NCI-H2107 treated with DMSO at 0.1 percent for 48 hours (cell line): ENCODE measurements at regions not wholly inside any gene's neighbourhood (a gene's known extent, or its start where the extent isn't known, plus 50 kb on each side); places are given as distances from the start of the nearest gene placed in this dataset.
"Not testable (repeated sequence)": the region's sequence is repeated elsewhere in the genome, so short reads cannot be mapped to it uniquely, and the experiment has no call there.

Experiments
- DNase-seq: peaks from one replicate; lab custom pipeline; 2025; ENCODE audit not compliant: unreplicated experiment; lab: John Stamatoyannopoulos, UW

DNA sequence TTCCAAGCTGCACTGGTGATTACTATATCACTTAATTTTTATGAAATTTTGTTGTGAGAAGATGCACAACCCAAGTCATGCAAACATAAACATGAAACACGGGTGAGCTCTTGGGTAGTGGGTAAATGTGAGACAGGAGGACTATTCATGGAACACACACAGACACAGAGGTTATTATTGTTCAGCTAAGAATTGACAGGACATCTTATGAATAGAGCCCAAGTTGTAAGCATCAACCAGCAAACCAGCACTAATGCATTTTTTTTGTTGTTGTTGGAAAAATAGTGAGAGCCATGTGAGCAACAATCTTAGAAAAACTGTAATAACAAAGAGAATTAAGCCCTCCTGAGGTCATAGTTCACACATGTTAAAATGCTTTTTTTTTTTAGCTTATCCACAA lies 1179.7 kb downstream of the GATA3 start:
- DNase-seq: no peak

DNA sequence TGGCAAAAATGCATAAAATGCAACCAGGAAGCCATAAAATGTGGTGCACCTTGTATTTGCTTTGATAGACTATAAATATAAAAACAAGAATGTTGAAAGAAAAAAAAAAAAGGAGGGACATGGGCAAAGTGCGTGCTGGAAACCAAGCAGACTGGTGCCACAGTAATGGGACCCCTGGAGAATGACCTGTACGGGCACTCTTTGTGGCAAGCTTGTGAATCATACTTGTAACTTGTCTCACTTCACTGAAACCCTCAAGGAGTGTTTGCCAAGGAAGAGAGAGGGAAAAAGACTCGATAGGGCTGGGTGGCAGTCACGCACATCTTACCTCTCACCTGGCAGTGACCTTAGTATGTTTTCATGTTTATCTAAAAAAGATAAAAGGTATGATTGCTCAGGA lies 1183.6 kb downstream of the GATA3 start:
- no peak for DNase-seq

DNA sequence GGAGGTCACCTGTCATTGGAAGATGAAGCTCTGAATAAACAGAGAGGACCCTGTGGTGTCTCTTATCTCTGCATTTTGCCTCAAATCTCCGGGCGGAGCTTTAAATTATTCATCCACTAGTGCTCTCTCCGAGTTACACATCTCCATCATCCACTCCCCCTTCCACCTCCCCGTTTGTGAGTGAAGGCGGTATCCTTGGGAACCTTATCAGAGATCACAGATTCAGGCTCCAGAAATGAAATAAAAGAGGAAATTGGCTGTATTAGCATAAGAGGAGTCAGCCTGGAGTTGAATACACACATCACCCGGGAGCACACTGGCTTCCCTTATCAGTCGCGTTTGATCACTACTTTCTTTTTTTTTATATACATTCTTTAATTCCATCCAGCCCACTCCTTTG lies 1184.8 kb downstream of the GATA3 start:
- DNase-seq: no peak

DNA sequence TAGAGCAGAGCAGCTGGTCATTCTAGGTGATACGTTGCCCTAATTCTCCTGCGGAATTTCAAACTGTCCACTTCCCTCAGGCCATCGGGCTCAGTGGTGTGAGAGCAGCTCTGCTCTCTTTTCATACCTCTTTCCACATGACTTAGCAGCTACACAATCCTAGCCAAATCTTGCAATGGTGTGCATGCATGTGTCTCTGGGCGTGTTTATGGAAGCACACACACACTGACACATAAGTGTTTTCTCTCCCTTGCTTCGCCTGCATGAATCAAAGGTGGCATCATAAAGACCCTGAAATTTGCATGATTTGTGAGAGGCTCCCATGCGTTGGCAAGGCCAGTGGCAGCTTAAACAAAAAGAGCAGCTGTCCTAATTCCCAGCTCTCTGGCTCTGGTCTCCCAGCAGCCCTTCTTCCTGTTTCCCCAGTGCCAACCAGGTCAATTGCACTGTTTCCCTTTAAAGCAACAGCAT lies 1189.5 kb downstream of the GATA3 start:
- DNase-seq: no peak

DNA sequence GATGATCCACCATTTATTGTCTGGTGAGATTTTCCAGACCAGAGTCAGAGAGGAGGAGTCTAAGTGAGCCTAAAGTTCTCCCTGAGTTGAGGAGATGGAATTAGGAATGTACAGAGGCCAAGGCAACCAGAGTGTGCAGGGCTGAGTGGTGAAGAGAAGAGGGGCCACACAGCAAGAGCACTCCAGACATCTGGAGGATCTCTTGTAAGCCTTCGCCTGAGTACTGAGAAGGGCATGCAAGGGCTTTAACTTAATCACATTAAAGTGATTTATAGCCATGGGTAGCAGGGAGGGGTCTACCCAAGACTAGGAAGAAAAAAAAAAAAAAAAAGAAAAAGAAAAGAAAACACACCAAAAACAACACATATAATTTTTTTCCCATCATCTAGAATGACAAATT lies 1190.4 kb downstream of the GATA3 start:
- no peak for DNase-seq

DNA sequence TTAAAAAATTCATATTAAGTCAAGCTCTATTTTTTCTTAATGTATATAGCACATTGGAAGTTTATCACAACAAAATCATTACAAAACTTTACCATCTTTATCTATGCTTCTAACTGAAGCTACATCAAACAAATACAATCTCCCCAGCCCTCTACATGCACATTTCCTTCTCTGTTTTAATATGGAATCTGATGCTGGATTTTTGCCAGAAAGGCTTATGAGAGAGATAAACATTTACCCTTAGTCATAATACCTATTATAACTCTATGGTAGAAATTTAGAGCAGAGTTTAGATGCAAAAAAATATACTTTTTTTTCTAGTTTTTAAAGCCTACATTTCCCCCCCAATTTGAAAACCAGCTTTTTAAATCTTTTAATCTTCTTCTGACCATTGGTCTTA lies 1198.6 kb downstream of the GATA3 start:
- DNase-seq: no peak

DNA sequence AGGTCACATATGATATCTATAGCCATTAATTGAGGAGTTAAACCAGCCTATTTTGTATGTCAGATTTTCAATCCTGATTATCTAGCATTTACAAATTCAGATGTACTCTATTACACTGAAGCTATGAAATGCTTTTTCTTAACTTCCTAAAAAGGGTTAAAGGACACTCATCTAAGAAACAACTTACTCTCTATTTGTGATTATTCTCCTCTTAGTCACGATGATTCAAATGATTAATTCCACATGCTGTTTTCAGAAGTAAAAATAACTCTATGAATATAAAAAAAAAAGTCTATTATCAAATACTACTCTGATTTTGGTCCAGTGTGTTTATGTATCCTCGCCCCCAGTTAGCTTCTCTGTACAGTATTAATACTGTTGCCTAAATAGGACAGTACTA lies 1199.9 kb downstream of the GATA3 start:
- no peak for DNase-seq

DNA sequence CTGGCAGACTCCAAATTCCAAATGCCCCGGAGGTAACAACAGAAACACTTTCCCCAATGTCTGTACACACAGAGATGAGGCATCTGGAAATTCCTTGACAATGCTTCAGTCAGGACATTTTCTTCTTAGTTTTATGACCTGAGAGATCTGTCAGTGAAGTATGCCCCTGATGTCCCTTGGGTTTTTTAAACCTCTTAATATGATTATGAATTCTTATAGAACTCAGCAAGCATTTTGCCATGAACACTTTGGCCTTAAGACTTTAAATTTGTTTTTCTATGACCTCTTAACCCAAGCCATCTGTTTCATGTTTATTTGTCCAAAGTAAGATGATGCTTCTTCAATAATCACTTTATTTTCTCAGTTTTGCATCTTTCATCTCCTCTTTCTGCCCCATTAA lies 1206.2 kb downstream of the GATA3 start:
- DNase-seq: no peak

DNA sequence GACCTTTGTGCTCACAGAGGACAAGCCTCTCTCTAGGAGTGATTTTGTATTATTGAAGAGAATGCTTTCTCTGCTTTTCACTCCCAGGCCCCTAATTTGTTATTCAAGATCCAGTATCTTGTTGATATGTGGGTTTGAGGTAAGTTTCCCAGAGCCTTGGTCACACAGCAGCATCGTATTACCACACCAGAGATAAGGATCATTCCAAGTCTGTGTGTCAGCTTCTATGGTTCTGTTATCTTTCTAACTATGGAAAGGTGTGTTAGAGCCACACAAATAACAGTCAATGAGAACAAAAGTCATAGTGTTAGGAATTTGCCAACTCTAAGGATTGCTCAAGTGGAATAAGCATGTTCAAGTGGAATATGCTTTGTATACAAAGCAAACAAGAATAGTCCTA lies 1208.3 kb downstream of the GATA3 start:
- no peak for DNase-seq

DNA sequence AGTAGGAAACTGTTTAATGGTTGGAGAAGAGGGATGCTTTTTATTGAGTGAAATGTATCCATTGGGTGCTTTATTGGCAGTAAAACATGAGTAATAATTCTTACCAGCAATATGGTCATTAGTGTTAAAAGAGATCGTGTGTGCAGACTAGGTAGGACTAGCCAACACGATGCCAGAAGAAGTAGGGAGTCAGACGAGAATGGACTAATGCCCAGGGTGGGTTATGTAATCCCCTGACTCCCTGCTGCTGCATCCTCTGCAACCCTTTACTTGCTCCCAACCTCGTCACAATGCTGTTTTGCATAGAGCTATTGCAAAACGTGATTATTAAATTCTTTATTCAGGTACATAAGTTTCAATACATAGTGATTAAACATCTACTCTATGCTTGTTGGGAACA lies 1213.7 kb downstream of the GATA3 start:
- no peak for DNase-seq

DNA sequence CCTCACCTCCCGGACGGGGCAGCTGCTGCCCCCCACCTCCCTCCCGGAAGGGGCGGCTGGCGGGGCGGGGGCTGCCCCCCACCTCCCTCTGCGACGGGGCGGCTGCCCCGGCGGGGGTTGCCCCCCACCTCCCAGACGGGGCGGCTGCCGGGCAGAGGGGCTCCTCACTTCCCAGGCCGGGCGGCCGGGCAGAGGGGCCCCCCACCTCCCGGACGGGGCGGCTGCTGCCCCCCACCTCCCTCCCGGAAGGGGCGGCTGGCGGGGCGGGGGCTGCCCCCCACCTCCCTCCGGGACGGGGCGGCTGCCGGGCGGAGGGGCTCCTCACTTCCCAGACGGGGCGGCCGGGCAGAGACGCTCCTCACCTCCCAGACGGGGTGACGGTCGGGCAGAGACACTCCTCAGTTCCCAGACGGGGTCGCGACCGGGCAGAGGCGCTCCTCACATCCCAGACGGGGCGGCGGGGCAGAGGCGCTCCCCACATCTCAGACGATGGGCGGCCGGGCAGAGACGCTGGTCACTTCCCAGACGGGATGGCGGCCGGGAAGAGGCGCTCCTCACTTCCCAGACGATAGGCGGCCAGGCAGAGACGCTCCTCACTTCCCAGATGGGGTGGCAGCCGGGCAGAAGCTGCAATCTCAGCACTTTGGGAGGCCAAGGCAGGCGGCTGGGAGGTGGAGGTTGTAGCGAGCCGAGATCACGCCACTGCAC lies 1218.8 kb downstream of the GATA3 start:
- not testable (repeated sequence) for DNase-seq

DNA sequence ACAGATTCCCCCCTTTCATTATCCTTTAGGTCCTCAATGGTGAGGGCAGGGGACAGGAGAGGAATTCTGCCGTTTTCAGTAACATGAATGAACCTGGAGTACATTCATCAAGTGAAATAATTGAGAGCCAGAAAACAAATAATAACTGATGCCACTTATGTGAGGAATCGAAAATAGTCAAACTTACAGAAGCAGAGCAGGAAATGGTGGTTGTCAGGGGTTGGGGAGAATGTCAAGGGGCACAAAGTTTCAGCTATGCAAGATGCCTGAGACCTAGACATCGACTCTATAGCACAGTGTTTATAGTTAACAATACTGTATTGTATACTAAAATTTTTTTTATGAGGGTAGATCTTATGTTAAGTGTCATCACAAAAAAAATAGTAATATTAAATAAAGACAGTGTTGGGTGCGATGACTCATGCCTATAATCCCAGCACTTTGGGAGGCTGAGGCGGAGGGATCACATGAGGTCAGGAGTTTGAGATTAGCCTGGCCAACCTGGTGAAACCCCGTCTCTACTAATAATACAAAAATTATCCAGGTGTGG lies 1219.8 kb downstream of the GATA3 start:
- DNase-seq: no peak

DNA sequence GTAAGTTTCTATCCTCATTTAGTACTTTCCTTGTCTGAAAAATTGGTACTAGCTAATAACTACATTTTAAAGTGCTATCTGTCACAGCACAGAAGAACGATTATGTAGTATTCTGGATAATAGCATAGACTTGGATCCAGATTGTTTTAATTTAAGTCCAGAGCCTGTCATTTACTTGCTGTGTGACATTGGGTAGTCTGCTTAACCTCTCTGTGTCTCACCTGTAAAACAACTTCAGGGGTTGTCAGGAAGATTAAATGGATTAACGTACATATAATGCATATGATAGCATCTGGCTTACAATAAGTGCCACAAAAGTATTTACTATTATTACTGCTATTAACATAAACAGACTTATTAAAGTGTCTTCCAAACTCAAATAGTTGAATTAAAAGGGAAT lies 1221.4 kb downstream of the GATA3 start:
- DNase-seq: no peak

DNA sequence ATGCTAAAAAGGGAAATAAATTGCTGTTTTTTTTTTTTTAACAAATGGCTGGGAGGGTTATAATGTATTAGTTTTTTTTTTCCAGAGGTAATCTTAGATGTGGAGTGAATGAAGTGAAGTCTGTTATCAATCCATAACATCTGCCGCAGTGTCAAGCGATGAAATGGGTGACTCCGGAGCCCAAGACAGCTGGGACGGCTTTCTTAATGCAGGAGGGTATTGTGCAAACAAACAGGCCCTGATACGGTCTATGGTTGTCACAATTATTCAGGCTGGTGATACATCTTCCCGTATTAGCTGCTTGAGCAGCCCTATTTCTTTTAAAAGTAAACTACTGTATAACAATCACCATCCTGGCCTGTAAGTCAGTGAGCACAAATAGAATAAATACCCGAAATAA lies 1231.2 kb downstream of the GATA3 start:
- no peak for DNase-seq

DNA sequence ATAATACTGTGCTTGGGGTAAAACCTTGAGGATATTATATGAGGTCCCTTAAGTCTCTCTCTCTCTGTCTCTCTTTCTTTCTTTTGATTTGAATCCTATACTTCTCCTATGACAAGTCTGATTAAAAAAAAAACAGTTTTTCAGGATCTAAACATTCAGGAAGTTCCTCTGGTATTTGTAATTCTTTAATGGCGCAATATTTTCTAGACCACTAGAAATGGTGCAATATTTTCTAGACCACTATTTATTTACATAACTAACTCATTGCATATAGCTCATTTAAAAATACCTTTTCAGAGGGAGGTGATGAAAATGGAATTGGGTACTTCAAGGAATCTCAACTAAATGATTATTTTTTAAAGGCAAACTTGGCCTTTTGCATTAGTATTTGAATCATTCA lies 1235.3 kb downstream of the GATA3 start:
- no peak for DNase-seq

DNA sequence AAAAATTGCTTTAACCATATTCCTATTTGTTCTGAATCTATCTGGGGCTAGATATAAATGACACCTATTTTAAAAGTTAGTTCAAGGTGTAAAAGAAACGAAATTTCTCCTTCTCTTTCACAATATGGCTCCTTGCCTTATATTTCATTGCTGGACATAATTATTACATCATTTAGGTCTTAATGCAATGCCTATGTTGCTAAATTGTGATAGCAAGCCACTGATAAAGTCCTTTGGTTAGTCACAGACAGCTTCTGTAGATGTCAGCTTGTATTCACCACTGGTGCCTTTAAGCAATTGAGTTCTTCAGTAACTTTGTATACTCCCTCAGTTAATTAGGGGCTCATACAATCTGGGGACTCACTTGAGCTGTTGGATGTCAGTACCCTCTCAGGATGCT lies 1236.6 kb downstream of the GATA3 start:
- no peak for DNase-seq

DNA sequence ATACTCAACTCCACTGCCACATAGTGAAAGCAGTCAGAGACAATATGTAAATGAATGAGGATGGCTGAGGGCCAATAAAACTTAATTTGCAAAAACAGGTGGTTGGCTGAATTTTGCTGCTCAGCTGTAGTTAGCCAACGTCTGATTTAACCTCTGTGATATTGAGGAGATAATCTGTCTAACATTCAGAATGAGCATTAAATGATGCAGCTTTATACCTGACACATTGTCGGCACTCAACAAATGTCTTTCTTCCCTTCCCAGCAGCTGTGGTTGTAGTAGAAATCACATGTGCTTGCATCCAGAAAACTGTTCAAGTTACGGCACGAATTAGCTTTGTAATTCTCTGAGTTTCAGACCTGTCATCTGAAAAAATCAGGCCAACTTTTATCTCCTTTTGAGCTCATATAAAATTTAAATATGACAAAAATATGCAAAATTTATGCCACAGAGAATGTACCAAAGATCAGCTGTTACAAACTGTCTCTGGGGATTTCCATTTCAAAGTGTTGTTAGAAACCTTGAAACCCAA lies 1239.7 kb downstream of the GATA3 start:
- DNase-seq: no peak

DNA sequence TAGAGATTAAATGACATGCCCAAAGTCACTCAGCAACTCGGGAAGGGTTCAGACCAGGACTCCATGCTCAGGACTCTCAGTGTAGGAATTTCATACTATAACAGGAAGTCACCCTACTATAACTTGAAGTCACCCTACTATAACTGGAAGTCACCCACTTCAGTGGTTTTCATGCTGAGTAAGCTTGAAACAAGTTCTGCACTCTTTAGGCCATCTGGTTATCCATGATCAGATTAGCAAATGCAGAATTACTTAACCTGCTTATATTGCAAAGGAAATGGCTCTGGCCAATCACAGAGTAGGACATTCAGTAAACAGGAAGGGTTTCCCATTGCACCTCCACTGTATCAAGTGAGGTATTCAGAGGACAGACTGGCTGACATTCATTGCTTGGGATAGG lies 1240.4 kb downstream of the GATA3 start:
- no peak for DNase-seq

DNA sequence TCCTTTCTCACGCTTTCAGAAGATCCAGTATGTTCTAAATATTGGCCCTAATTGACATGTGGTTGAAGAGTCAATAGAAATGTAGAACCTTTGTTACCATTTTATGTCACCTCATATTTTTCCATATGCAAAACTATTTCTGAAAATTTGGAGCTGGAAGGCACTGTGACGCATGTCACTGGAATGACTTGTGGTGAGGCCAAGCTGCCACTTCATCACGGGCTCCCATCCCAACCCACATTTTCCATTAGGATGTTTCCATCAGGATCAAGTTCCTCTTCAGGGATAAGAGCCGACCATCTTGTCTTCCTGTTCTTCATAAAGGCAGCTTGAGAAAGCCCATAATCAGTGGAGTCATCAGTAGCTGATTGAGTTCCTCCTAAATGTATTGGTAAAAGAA lies 1241.7 kb downstream of the GATA3 start:
- DNase-seq: no peak

DNA sequence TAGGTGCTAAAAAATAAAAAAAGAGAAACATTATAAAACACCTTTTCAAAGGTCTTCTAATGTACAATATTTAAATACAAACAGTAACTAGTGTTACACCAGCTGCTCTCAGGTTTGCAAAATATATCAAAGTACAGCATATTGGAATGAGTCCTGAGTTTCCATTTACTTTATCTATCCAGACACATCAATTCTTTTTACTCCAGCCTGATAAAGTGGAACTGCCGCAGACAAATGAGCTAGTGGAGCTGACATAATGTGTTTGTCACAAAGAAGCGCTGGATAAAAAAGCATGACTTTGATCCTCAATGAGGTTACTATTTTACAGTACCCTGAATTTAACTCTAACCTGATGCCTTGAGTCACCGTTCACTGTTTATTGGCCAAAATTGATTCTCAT lies 1243.1 kb downstream of the GATA3 start:
- DNase-seq: no peak

DNA sequence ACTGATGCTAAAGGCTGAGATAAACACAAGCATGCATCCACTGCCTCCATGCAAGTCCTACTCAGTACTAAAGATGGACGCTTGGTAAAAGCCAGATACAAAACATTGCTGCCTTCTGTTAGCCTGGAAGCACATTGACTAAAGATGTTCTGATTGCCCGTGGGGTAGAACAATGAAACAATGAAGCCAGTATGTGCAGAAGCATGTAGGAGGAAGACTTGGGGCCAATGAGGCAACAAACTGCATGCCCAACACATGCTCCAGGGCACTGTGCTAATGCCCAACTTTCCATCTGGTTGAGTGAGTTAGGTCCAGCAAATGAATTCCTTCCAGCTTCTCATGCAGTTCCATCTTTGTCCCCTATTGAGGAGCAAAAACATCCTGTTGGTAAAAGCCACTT lies 1245.5 kb downstream of the GATA3 start:
- no peak for DNase-seq

DNA sequence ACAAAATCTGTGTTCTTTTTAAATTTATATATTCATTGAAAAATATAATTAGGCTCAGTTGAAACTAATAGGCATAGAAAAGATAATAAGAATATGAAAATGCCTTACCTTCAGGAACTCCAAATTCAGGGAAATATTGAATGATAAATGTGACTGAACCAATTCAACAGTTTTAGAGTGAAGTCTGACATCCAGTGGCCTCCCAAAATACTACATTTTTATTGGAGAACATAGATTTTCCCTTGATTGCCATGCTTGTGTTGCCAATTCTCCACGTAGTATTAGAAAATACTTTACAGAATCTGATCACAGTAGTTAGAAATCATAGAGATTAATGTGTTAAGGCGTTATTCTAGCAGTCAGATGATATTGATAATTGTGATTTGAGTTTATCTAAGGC lies 1246.7 kb downstream of the GATA3 start:
- no peak for DNase-seq

DNA sequence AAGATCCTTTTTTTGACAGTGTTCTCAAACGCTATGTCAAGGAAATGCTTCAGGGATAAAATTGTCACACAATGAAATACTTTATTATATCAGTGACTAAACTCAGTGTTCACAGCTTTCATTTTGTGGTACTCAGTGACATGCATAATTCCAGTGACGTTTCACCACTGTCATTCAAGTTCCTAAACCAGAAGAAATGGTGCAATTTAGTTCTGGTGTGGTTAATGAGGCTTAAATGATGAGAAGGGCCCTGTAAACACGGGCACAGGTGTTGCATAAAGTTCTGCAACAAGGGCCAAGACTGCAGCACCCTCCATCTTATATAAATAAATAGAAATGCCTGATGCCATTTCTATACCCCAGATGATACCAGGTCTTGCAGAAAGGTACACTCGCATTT lies 1247.1 kb downstream of the GATA3 start:
- DNase-seq: no peak
